ENCODE measurements at regions not wholly inside any gene's neighbourhood (a gene's known extent, or its start where the extent isn't known, plus 50 kb on each side); places are given as distances from the start of the nearest gene placed in this dataset.
"Not testable (repeated sequence)": the region's sequence is repeated elsewhere in the genome, so short reads cannot be mapped to it uniquely, and the experiment has no call there.

GRCh38 chr3:16770021-16770420 lies 114.7 kb upstream of the PLCL2 start:
- no peak for FAIRE-seq

- no peak for FAIRE-seq
Observed at GRCh38 chr3:16770792-16771191, 114.0 kb upstream of the PLCL2 start.

- FAIRE-seq, result not testable (repeated sequence)
Observed at GRCh38 chr3:16773594-16773993, 111.2 kb upstream of the PLCL2 start.

- not testable (repeated sequence) for FAIRE-seq
Observed at GRCh38 chr3:16774536-16774935, 110.2 kb upstream of the PLCL2 start.

- no peak for FAIRE-seq
Observed at GRCh38 chr3:16784973-16785372, 99.8 kb upstream of the PLCL2 start.

- FAIRE-seq, result no peak
Observed at GRCh38 chr3:16785465-16785864, 99.3 kb upstream of the PLCL2 start.

GRCh38 chr3:16788440-16789056 lies 96.2 kb upstream of the PLCL2 start:
- FAIRE-seq, result no peak

GRCh38 chr3:16789344-16790120 lies 95.2 kb upstream of the PLCL2 start:
- no peak for FAIRE-seq

- FAIRE-seq, result no peak
Observed at GRCh38 chr3:16790432-16791400, 94.0 kb upstream of the PLCL2 start.

- FAIRE-seq, result no peak
Observed at GRCh38 chr3:16793321-16793720, 91.4 kb upstream of the PLCL2 start.

GRCh38 chr3:16794257-16794656 lies 90.5 kb upstream of the PLCL2 start:
- FAIRE-seq, result no peak

- no peak for FAIRE-seq
Observed at GRCh38 chr3:16795581-16795980, 89.2 kb upstream of the PLCL2 start.

GRCh38 chr3:16797831-16798230 lies 86.9 kb upstream of the PLCL2 start:
- FAIRE-seq, result no peak

GRCh38 chr3:16798738-16799137 lies 86.0 kb upstream of the PLCL2 start:
- FAIRE-seq, result no peak

GRCh38 chr3:16800361-16800760 lies 84.4 kb upstream of the PLCL2 start:
- no peak for FAIRE-seq

GRCh38 chr3:16801223-16801622 lies 83.5 kb upstream of the PLCL2 start:
- FAIRE-seq, result peak; percentile 5

- no peak for FAIRE-seq
Observed at GRCh38 chr3:16801698-16802097, 83.1 kb upstream of the PLCL2 start.

GRCh38 chr3:16802389-16802788 lies 82.4 kb upstream of the PLCL2 start:
- no peak for FAIRE-seq

- FAIRE-seq, result no peak
Observed at GRCh38 chr3:16803019-16803418, 81.7 kb upstream of the PLCL2 start.

- FAIRE-seq, result no peak
Observed at GRCh38 chr3:16807391-16807790, 77.4 kb upstream of the PLCL2 start.

- no peak for FAIRE-seq
Observed at GRCh38 chr3:16808393-16809107, 76.2 kb upstream of the PLCL2 start.

GRCh38 chr3:16809482-16809881 lies 75.3 kb upstream of the PLCL2 start:
- no peak for FAIRE-seq

- no peak for FAIRE-seq
Observed at GRCh38 chr3:16809993-16810392, 74.8 kb upstream of the PLCL2 start.
